HepG2 (cell line): ENCODE measurements at regions not wholly inside any gene's neighbourhood (a gene's known extent, or its start where the extent isn't known, plus 50 kb on each side); places are given as distances from the start of the nearest gene placed in this dataset.
A peak's percentile ranks its signal among the peaks of the same experiment; 100 is the strongest.

Experiments
- ATAC-seq: fragments of 200-7000 bp; cut with Tn5 transposase; 3 replicates; pipeline ENCODE4 v1.9.1; 2020; ENCODE audit warnings: mild to moderate bottlenecking, moderate library complexity
- BruUV-seq: library from RNA; stranded (reverse); fragments of 400-500 nt; replicated peaks from 2 replicates; lab custom pipeline; 2021; lab: Mats Ljungman, UMichigan
- CTCF ChIA-PET: fragments of 300-600 bp; formaldehyde crosslinking; extraction: SDS; loops from one replicate; lab custom pipeline; 2021; ENCODE audit warnings: low total read pairs, inconsistent platforms, low intra/inter-chr PET ratio; lab: Yijun Ruan, JAX
- POLR2A ChIA-PET: fragments of 350-600 bp; sonication (Branson Sonifier 250); formaldehyde crosslinking; loops from one replicate; lab custom pipeline; 2020; ENCODE audit warnings: antibody characterized with exemption, inconsistent platforms; lab: Yijun Ruan, JAX
- DNase-seq: peaks from one replicate; pipeline ENCODE4 v3.0.0-alpha.2; 2015; ENCODE audit warnings: low spot score
- FAIRE-seq: peaks from 3 replicates; lab custom pipeline; 2011; peaks lifted over from hg19 to GRCh38; lab: Jason Lieb, UNC
- H2AFZ ChIP-seq: one replicate; pipeline ENCODE4 v1.6.1; 2011; ENCODE audit warnings: low read length, inconsistent platforms
- H3K27ac ChIP-seq: fragments of 300-600 bp; 3 replicates; pipeline ENCODE4 v1.8.0; 2011; ENCODE audit warnings: mixed run types, mild to moderate bottlenecking, mixed read lengths, low read length, inconsistent platforms; ENCODE audit not compliant: insufficient read depth; ENCODE audit errors: extremely low read length
- H3K27me3 ChIP-seq, 2 experiments: fragments of 200-600 bp in 1 of 2; 2 replicates in 1 of 2; 3 replicates in 1 of 2; pipeline versions ENCODE4 v1.6.0 to v1.8.0; 2011; ENCODE audit warnings: low read length in 2 of 2, mild to moderate bottlenecking in 2 of 2, moderate library complexity in 2 of 2, inconsistent platforms in 1 of 2; ENCODE audit not compliant: insufficient read depth in 2 of 2, control insufficient read depth in 1 of 2
- H3K36me3 ChIP-seq, 2 experiments: fragments of 200-600 bp in 1 of 2; replicated peaks in 1 of 2; 2 replicates in 1 of 2; 3 replicates in 1 of 2; pipeline versions ENCODE4 v1.5.1 to v1.8.0; 2011; ENCODE audit warnings: low read length in 2 of 2, inconsistent platforms in 1 of 2; ENCODE audit not compliant: insufficient read depth in 2 of 2, control insufficient read depth in 1 of 2
- H3K4me1 ChIP-seq: 2 replicates; pipeline ENCODE4 v1.5.1; 2012; ENCODE audit warnings: low read length, inconsistent platforms; ENCODE audit not compliant: insufficient read depth
- H3K4me2 ChIP-seq: 2 replicates; pipeline ENCODE4 v1.6.0; 2011; ENCODE audit warnings: low read depth, low read length, inconsistent platforms
- H3K4me3 ChIP-seq, 3 experiments: fragments of 200-600 bp in 1 of 3; sonication (generic), shearing (Covaris generic) in 1 of 3; replicated peaks in 1 of 3; 2 replicates each; pipeline ENCODE4 v1.5.1; 2011 to 2016; ENCODE audit warnings: low read length in 3 of 3, inconsistent platforms in 2 of 3, low read depth in 2 of 3, mild to moderate bottlenecking in 2 of 3, control low read depth in 1 of 3, mixed read lengths in 1 of 3; ENCODE audit not compliant: insufficient read depth in 1 of 3
- H3K79me2 ChIP-seq: one replicate; pipeline ENCODE4 v1.6.1; 2011; ENCODE audit warnings: low read length, inconsistent platforms; ENCODE audit not compliant: insufficient read depth
- H3K9ac ChIP-seq: 2 replicates; pipeline ENCODE4 v1.6.0; 2011; ENCODE audit warnings: mild to moderate bottlenecking, low read depth, low read length, inconsistent platforms; ENCODE audit not compliant: insufficient read depth
- H3K9me3 ChIP-seq: 2 replicates; pipeline ENCODE4 v1.5.1; 2012; ENCODE audit warnings: mild to moderate bottlenecking, low read length
- H4K20me1 ChIP-seq: 2 replicates; pipeline ENCODE4 v1.6.0; 2011; ENCODE audit warnings: inconsistent platforms, mild to moderate bottlenecking, low read length, moderate library complexity; ENCODE audit not compliant: insufficient read depth
- ETV5 ChIP-seq: IDR thresholded peaks from 2 replicates; pipeline ENCODE4 v1.6.1; 2018; ENCODE audit warnings: missing biosample characterization, missing genetic modification reagents, inconsistent platforms, borderline replicate concordance
- GABPB1 ChIP-seq: IDR thresholded peaks from 2 replicates; pipeline ENCODE4 v1.6.1; 2016; ENCODE audit warnings: mild to moderate bottlenecking, missing genetic modification reagents, moderate library complexity, missing compliant biosample characterization
- HDAC2 ChIP-seq: sonication (generic); formaldehyde crosslinking; IDR thresholded peaks from 2 replicates; pipeline ENCODE4 v1.4.0; 2020; ENCODE audit warnings: missing genetic modification reagents
- HMG20A ChIP-seq: IDR thresholded peaks from 2 replicates; pipeline ENCODE4 v1.6.1; 2016; ENCODE audit warnings: borderline replicate concordance
- HNF4A ChIP-seq: sonication (generic); formaldehyde crosslinking; IDR thresholded peaks from 2 replicates; pipeline ENCODE4 v1.4.0; 2020; ENCODE audit warnings: missing genetic modification reagents
- KMT2B ChIP-seq: IDR thresholded peaks from 2 replicates; pipeline ENCODE4 v1.6.1; 2016; ENCODE audit warnings: missing genetic modification reagents, missing compliant biosample characterization
- NR2C2 ChIP-seq: sonication (generic); formaldehyde crosslinking; IDR thresholded peaks from 2 replicates; pipeline ENCODE4 v1.4.0; 2020; ENCODE audit warnings: missing genetic modification reagents, mild to moderate bottlenecking, moderate library complexity, borderline replicate concordance
- NR2F6 ChIP-seq, 2 experiments: IDR thresholded peaks; 2 replicates each; pipeline ENCODE4 v1.6.1; 2016; ENCODE audit warnings: antibody characterized with exemption in 1 of 2, mild to moderate bottlenecking in 1 of 2
- PHF21A ChIP-seq: sonication (generic); formaldehyde crosslinking; IDR thresholded peaks from 2 replicates; pipeline ENCODE4 v1.5.0; 2020; ENCODE audit warnings: mild to moderate bottlenecking, missing genetic modification reagents
- PPARG ChIP-seq: conservative IDR thresholded peaks from 2 replicates; pipeline ENCODE4 v1.6.1; 2016; ENCODE audit warnings: missing biosample characterization, missing genetic modification reagents
- ZNF644 ChIP-seq: IDR thresholded peaks from 2 replicates; pipeline ENCODE4 v1.6.1; 2016; ENCODE audit warnings: low read depth
- WGBS: methylation state at CpG from one replicate; pipeline ENCODE4 v1.1.6; 2017; ENCODE audit warnings: low lambda C conversion rate; 5-methylcytosine and 5-hydroxymethylcytosine counted together
- in situ Hi-C: cut with HindIII; loops from 2 replicates; pipeline ENCODE4 v1.10.0; 2017; ENCODE audit warnings: low pct_unique_long_range_greater_than_20kb; ENCODE audit not compliant: extremely low pct_ligation_motif_present
- intact Hi-C: fragments of 100-400 bp; cut with micrococcal nuclease; formaldehyde crosslinking; loops from one replicate; pipeline ENCODE4 v1.10.0; 2022; ENCODE audit not compliant: unreplicated experiment
- TF ChIP-seq, protein P1 (sequence below): sonication (generic); formaldehyde crosslinking; IDR thresholded peaks from 2 replicates; pipeline ENCODE4 v1.4.0; 2020; ENCODE audit warnings: missing genetic modification reagents
- TF ChIP-seq, protein P2 (sequence below): sonication (generic); formaldehyde crosslinking; IDR thresholded peaks from 2 replicates; pipeline ENCODE4 v1.8.0; 2022; ENCODE audit warnings: mild to moderate bottlenecking, missing genetic modification reagents; ENCODE audit not compliant: insufficient replicate concordance
- TF ChIP-seq, protein P3 (sequence below): sonication (generic); formaldehyde crosslinking; IDR thresholded peaks from 2 replicates; pipeline ENCODE4 v1.5.0; 2020; ENCODE audit warnings: mild to moderate bottlenecking, missing genetic modification reagents
- TF ChIP-seq, protein P4 (sequence below): IDR thresholded peaks from 2 replicates; pipeline ENCODE4 v1.4.0; 2020; ENCODE audit warnings: mild to moderate bottlenecking, missing genetic modification reagents

DNA sequence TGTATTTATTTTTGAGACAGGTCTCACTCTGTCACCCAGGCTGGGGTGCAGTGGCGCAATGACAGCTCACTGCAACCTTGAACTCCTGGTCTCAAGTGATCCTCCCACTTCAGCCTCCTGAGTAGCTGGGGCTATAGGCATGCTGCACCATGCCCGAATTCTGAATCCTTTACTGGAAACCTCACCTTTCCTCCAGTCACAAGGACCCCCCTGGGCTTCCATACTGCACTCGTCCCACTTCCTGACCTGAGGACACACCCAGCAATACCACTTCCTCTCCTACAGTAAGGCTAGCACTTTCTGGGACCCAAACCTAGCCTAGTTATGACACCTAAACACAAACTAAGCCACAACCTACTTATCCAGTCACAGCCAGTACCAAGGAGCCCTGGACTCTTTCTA, 68.2 kb downstream of the FAM217A start:
- FAIRE-seq (no peak), ATAC-seq (peak; percentile 83), DNase-seq (peak; percentile 49)
- Histone ChIP-seq H3K4me2 (peak overlapping the region; percentile 44), H3K4me1 (peaks cover 34% of the 10 kb centered on the region), H3K27ac (peak overlapping the region; percentile 50), H3K27me3 (no peaks in the 10 kb centered on the region; a peak in 1 of 5 replicates), H4K20me1 (no peaks in the 10 kb centered on the region; the same call in 1 of the 2 replicates), H3K79me2 (peaks cover 39% of the 10 kb centered on the region), H3K9ac (peak overlapping the region; percentile 42; the same call in 1 of the 2 replicates), H3K4me3 (no peak overlapping the region), H2AFZ (no peak overlapping the region), H3K9me3 (no peaks in the 10 kb centered on the region), H3K36me3 (peaks cover 0 to 5% of the 10 kb centered on the region in 2 experiments; a peak in 2 of 5 replicates)
- POLR2A ChIA-PET: interaction anchor here (0.7 to 2.0 kb wide), 2 partner anchors 10 kb away, joined by 3 to 14 read pairs; a partner anchor contains a TSS
- in situ Hi-C loops (no loop called here), intact Hi-C loops (no loop called here)
- WGBS: 27% methylated on average over 3 of the region's 3 CpGs
- no TSS peak for BruUV-seq
- CTCF ChIA-PET: no interaction called here
- TF ChIP-seq NR2F6 (IDR thresholded peaks at IDR 0.05): 0 out of 2 replicates have a peak, but pooled peaks have one; percentile 16
- TF ChIP-seq NR2F6 (CRISPR knock-in tag; IDR thresholded peaks at IDR 0.05): peak; percentile 45; the same call in 1 of the 2 replicates
- TF ChIP-seq ETV5 (CRISPR knock-in tag): peak; percentile 11; the same call in 1 of the 2 replicates
- TF ChIP-seq HMG20A (CRISPR knock-in tag): peak; percentile 56; the same call in 1 of the 2 replicates
- TF ChIP-seq GABPB1 (CRISPR knock-in tag): peak; percentile 12; the same call in 1 of the 2 replicates
- TF ChIP-seq HNF4A (CRISPR knock-in tag): peak; percentile 80
- TF ChIP-seq KMT2B: peak; percentile 31; the same call in 1 of the 2 replicates
- TF ChIP-seq ZNF644 (CRISPR knock-in tag): peak; percentile 17; the same call in 1 of the 2 replicates
- 0 out of 2 replicates have a peak, but pooled peaks have one; percentile 27 for TF ChIP-seq PHF21A (CRISPR knock-in tag)
- TF ChIP-seq PPARG (CRISPR knock-in tag): peak; percentile 90
- 0 out of 2 replicates have a peak, but pooled peaks have one; percentile 30 for TF ChIP-seq NR2C2 (CRISPR knock-in tag)
- TF ChIP-seq, protein P1, sequence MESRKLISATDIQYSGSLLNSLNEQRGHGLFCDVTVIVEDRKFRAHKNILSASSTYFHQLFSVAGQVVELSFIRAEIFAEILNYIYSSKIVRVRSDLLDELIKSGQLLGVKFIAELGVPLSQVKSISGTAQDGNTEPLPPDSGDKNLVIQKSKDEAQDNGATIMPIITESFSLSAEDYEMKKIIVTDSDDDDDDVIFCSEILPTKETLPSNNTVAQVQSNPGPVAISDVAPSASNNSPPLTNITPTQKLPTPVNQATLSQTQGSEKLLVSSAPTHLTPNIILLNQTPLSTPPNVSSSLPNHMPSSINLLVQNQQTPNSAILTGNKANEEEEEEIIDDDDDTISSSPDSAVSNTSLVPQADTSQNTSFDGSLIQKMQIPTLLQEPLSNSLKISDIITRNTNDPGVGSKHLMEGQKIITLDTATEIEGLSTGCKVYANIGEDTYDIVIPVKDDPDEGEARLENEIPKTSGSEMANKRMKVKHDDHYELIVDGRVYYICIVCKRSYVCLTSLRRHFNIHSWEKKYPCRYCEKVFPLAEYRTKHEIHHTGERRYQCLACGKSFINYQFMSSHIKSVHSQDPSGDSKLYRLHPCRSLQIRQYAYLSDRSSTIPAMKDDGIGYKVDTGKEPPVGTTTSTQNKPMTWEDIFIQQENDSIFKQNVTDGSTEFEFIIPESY: peak; percentile 65
- TF ChIP-seq, protein P2, sequence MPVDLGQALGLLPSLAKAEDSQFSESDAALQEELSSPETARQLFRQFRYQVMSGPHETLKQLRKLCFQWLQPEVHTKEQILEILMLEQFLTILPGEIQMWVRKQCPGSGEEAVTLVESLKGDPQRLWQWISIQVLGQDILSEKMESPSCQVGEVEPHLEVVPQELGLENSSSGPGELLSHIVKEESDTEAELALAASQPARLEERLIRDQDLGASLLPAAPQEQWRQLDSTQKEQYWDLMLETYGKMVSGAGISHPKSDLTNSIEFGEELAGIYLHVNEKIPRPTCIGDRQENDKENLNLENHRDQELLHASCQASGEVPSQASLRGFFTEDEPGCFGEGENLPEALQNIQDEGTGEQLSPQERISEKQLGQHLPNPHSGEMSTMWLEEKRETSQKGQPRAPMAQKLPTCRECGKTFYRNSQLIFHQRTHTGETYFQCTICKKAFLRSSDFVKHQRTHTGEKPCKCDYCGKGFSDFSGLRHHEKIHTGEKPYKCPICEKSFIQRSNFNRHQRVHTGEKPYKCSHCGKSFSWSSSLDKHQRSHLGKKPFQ (CRISPR knock-in tag): peak; percentile 51
- peak; percentile 33; the same call in 1 of the 2 replicates for TF ChIP-seq HDAC2 (CRISPR knock-in tag)
- TF ChIP-seq, protein P3, sequence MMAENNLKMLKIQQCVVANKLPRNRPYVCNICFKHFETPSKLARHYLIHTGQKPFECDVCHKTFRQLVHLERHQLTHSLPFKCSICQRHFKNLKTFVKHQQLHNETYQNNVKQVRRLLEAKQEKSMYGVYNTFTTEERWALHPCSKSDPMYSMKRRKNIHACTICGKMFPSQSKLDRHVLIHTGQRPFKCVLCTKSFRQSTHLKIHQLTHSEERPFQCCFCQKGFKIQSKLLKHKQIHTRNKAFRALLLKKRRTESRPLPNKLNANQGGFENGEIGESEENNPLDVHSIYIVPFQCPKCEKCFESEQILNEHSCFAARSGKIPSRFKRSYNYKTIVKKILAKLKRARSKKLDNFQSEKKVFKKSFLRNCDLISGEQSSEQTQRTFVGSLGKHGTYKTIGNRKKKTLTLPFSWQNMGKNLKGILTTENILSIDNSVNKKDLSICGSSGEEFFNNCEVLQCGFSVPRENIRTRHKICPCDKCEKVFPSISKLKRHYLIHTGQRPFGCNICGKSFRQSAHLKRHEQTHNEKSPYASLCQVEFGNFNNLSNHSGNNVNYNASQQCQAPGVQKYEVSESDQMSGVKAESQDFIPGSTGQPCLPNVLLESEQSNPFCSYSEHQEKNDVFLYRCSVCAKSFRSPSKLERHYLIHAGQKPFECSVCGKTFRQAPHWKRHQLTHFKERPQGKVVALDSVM (CRISPR knock-in tag): peak; percentile 93
- TF ChIP-seq, protein P4, sequence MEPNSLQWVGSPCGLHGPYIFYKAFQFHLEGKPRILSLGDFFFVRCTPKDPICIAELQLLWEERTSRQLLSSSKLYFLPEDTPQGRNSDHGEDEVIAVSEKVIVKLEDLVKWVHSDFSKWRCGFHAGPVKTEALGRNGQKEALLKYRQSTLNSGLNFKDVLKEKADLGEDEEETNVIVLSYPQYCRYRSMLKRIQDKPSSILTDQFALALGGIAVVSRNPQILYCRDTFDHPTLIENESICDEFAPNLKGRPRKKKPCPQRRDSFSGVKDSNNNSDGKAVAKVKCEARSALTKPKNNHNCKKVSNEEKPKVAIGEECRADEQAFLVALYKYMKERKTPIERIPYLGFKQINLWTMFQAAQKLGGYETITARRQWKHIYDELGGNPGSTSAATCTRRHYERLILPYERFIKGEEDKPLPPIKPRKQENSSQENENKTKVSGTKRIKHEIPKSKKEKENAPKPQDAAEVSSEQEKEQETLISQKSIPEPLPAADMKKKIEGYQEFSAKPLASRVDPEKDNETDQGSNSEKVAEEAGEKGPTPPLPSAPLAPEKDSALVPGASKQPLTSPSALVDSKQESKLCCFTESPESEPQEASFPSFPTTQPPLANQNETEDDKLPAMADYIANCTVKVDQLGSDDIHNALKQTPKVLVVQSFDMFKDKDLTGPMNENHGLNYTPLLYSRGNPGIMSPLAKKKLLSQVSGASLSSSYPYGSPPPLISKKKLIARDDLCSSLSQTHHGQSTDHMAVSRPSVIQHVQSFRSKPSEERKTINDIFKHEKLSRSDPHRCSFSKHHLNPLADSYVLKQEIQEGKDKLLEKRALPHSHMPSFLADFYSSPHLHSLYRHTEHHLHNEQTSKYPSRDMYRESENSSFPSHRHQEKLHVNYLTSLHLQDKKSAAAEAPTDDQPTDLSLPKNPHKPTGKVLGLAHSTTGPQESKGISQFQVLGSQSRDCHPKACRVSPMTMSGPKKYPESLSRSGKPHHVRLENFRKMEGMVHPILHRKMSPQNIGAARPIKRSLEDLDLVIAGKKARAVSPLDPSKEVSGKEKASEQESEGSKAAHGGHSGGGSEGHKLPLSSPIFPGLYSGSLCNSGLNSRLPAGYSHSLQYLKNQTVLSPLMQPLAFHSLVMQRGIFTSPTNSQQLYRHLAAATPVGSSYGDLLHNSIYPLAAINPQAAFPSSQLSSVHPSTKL (CRISPR knock-in tag): peak; percentile 53; the same call in 1 of the 2 replicates
